ENCODE measurements at regions not wholly inside any gene's neighbourhood (a gene's known extent, or its start where the extent isn't known, plus 50 kb on each side); places are given as distances from the start of the nearest gene placed in this dataset.

DNA sequence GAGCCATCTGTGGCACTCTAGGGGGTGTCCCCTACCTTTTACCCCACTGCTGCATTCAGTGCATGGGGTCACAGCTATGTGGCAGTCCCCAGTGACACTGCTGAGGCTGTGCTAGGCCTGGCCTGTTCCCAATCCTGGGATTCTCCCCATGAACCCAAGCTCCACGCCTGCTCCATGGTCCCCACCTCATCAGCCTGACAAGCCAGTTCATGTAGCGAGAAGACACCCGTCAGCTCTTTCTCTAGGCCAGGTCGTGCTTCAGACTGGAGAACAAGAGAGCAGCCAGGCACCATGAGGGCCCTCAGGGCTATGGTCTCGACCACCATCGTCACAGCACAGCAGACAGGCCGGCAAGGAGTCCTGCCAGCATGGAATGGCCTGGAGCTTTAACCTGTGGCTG lies 72.8 kb upstream of the PRR20G start:
- no peak for TF ChIP-seq CTCF (IDR thresholded peaks at IDR 0.05)
- TF ChIP-seq POLR2A (IDR thresholded peaks at IDR 0.05), result no peak
